ENCODE measurements at regions not wholly inside any gene's neighbourhood (a gene's known extent, or its start where the extent isn't known, plus 50 kb on each side); places are given as distances from the start of the nearest gene placed in this dataset.
"Not testable (repeated sequence)": the region's sequence is repeated elsewhere in the genome, so short reads cannot be mapped to it uniquely, and the experiment has no call there.

DNA sequence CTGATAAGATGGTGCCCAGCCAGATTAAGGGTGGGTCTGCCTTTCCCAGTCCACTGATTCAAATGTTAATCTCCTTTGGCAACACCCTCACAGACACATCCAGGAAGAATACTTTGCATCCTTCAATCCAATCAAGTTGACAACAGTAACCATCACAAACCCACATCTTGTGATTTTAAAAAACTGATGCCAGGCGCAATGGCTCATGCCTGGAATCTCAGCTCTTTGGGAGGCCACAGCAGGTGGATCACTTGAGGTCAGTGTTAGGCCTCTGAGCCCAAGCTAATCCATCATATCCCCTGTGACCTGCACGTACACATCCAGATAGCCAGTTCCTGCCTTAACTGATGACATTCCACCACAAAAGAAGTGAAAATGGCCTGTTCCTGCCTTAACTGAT lies 74.9 kb upstream of the ZNF462 start:
- DNase-seq, result not testable (repeated sequence)

DNA sequence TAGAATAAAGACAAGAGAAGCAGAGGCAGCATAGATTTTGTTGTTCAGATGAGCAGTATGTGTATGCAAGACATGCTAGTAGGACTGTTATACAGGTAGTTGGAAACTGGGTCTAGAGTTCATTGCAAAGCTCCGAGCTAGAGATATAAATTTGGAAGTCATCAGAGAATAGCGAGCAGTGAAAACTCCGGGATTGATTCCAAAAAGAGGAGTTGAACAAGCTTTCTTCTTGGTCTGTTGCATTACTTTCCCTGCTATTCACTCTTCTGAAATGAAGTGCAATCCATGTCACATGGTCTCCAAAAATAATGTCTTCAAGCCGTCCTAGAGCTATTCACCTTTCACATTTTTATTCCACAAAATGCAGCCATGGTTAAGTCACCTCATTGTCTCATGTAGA lies 67.9 kb upstream of the ZNF462 start:
- DNase-seq, result no peak

DNA sequence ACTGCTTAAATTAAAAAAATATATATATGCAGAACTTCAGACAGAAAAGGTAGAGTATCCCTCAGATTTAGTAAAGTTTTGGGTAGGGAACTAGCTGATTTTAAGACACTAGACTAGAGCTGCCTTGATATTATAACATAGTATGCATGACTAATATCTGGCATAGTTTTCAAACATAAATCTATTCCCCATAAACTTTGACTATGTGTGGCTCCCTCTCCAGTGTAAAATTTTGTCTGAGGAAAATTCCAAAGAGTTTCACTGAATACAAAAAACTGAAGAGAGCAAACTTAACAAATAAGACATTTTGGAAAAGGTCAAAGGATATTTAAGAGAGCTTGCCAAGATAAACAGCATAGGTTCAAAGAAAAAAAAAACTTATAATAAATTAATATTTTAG lies 66.2 kb upstream of the ZNF462 start:
- DNase-seq, result no peak

DNA sequence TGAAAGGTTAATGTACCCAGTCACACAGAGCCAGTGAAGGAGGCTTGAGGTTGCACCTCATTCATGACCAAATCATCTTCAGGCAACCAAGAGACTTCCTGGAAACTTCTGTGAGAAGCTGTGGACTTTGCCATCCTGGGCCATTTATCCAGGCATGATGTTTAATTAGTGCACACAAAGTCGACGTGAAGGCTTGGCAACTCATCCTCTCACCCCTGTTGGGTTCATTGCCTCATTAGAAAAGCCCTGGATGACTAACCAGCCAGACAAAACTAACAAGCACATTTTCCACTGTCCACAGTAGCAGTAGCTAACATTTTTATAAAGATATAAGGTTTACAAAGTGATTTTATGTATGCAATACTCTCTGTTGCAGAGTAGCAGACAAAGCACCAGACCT lies 65.7 kb upstream of the ZNF462 start:
- no peak for DNase-seq

DNA sequence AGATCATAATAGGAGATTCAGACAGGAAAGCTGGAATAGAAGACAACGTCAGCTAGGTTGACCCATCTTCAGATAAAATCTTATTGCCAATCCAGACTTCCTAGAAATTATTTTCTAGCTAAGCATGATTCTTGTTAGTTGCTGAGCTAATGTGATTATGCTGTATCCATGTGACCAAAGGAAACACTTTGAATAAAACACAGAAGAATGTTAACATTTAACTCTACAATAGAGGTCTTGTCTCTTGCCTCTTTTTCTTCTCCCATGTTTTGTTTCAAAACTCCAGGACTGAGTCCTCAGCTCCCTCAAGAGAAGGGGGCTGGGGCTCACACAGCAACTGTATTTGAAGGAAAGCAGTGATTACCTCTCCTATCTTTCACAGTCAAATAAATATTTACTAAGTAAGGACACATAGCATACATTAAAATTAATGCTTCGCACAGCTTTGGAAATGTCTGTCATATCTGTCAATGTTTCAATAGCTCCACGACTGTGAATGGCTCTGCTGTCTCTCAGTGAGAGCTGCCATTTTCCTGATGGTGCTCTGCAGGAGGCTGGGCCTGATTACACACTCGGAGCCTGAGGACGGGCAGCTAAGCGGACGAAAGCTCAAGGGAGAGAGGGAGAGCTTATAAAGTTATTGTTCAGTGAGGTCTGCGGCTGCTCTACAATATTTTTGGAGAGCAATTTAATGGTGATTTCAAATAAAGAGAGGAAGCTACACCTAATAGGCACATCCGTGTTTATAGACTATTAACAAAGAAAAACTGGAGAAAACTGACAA lies 64.8 kb upstream of the ZNF462 start:
- no peak for DNase-seq

DNA sequence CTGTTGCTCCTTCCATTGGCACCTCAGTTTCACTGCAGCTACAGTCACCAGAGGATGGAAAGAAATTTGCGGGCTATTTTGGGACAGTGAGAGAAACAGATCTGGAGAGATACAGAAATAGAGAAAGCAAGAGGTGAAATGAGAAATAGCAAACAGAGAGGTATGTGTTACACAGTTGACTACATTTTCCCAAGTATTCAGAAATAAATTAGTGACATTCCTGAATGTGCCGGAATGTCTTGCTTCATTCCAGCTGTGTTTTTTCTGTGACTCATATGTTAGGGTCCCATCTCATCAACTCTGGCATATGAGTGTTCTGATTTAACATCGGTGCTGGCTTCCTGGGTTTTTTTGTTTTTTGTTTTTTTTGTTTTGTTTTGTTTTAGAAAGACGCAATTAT lies 63.8 kb upstream of the ZNF462 start:
- no peak for DNase-seq

DNA sequence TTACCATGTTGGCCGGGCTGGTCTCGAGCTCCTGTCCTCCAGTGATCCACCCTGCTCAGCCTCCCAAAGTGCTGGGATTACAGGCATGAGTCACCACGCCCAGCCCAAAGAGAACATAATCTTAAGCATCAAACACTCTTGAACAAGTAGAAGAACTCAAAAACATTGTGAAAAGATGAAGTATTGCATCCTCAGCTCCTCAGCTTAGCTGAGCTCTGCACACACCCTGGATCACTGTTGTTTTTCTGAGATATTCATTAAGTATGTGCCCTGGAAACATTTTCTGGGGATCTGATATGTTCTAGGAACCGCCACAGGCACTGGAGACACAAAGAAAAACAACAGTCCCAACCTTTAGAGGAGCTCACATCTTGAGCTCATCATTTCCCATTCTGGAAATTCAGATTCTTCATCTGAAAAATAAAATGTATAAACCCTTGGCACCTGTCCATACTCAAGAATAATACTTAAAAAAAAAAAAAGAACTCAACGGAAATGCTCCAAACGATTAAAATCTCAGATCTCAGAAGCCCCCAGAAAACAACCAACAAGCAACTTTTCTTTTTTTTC lies 62.2 kb upstream of the ZNF462 start:
- no peak for DNase-seq

DNA sequence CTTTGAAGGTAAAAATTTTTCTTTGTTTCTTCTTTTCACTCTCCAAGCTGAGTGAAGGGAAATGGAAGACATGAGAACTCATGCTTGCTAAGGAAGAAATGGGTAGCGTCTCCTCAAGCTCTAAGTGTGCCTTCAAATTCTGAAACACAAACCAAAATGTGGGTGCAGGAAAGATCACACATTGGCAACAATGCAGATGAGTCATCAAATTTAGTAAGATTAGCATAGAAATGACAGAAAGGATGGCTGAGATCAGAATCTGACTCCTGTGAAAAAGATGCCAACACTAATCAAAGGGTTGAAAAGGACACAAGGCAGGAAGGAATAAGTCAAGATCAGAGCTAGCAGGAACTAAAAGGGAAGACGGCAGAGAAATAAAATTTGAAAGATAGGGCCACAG lies 61.1 kb upstream of the ZNF462 start:
- no peak for DNase-seq

Measured in islet precursor cell (in vitro differentiated cells).